Cardiac muscle cell (in vitro differentiated cells and primary cell): ENCODE measurements at regions not wholly inside any gene's neighbourhood (a gene's known extent, or its start where the extent isn't known, plus 50 kb on each side); places are given as distances from the start of the nearest gene placed in this dataset.

ENCODE experiments used
- DNase-seq, 2 donors: peaks; one replicate each; pipeline versions ENCODE4 v3.0.0 to v3.0.0-alpha.2; 2010 to 2017; ENCODE audit warnings: low read depth in 1 of 2, low spot score in 1 of 2
- H3K27ac ChIP-seq: fragments of 200-600 bp; sonication (generic); 2 replicates; pipeline ENCODE4 v1.5.1; 2016
- H3K27me3 ChIP-seq: fragments of 200-600 bp; sonication (generic); 2 replicates; pipeline ENCODE4 v1.6.0; 2016; ENCODE audit warnings: control low read depth
- H3K36me3 ChIP-seq: fragments of 200-600 bp; sonication (generic); 2 replicates; pipeline ENCODE4 v1.5.1; 2016; ENCODE audit warnings: control low read depth
- H3K4me1 ChIP-seq: fragments of 200-600 bp; sonication (generic); 2 replicates; pipeline ENCODE4 v1.8.1; 2017; ENCODE audit warnings: low read depth, mild to moderate bottlenecking, mixed run types
- H3K4me3 ChIP-seq: fragments of 200-600 bp; sonication (generic); 2 replicates; pipeline ENCODE4 v1.5.1; 2016; ENCODE audit warnings: mild to moderate bottlenecking
- H3K9me3 ChIP-seq: fragments of 200-600 bp; sonication (generic); 2 replicates; pipeline ENCODE4 v1.5.1; 2017; ENCODE audit warnings: low read depth, mild to moderate bottlenecking, control low read depth
- CTCF ChIP-seq: IDR thresholded peaks from 2 replicates; pipeline ENCODE4 v1.5.1; 2012; ENCODE audit warnings: low read depth, mild to moderate bottlenecking, low read length

- Histone ChIP-seq H3K4me1 (peaks cover 10% of the 10 kb centered on the region), H3K4me3 (no peak overlapping the region), H3K27ac (no peak overlapping the region), H3K9me3 (no peaks in the 10 kb centered on the region), H3K36me3 (no peaks in the 10 kb centered on the region), H3K27me3 (no peaks in the 10 kb centered on the region)
- TF ChIP-seq CTCF, result no peak
- DNase-seq, result peak in 1 of 2 donors; percentile 92
Observed at GRCh38 chr12:116346741-116347140, 69.2 kb upstream of the MED13L start.

DNA sequence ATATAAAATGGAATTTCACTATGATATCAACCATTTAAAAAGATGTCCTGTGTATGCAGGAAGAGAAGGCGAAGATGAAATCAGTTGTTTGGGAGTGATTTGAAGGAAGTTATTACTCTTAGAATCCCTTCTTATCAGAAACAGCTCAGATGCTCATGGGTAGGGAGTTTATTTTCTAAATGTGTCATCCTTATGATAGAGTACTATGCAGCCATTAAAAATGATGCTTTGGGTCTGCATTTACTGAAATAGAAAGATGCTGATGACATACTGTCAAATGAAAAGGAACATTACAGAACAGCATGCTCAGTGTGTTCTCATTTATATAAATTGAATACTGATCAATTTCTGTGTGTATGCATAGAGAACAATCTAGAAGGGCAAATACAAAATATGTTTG, 69.8 kb upstream of the MED13L start:
- H3K9me3 ChIP-seq, result no peaks in the 10 kb centered on the region
- H3K36me3 ChIP-seq, result no peaks in the 10 kb centered on the region
- no peaks in the 10 kb centered on the region for H3K27me3 ChIP-seq
- H3K4me1 ChIP-seq, result peaks cover 10% of the 10 kb centered on the region
- H3K4me3 ChIP-seq, result no peak overlapping the region
- TF ChIP-seq CTCF, result no peak
- no peak for DNase-seq
- no peak overlapping the region for H3K27ac ChIP-seq

- Histone ChIP-seq H3K4me3 (no peak overlapping the region), H3K27ac (no peak overlapping the region), H3K4me1 (peaks cover 10% of the 10 kb centered on the region), H3K9me3 (no peaks in the 10 kb centered on the region), H3K36me3 (no peaks in the 10 kb centered on the region), H3K27me3 (no peaks in the 10 kb centered on the region)
- no peak for TF ChIP-seq CTCF
- DNase-seq, result no peak
Observed at GRCh38 chr12:116352315-116352835, 74.9 kb upstream of the MED13L start.

- Histone ChIP-seq H3K4me3 (no peak overlapping the region), H3K9me3 (no peaks in the 10 kb centered on the region), H3K36me3 (no peaks in the 10 kb centered on the region), H3K27me3 (no peaks in the 10 kb centered on the region), H3K27ac (no peak overlapping the region), H3K4me1 (peaks cover 19% of the 10 kb centered on the region)
- no peak for TF ChIP-seq CTCF
- no peak for DNase-seq
Observed at GRCh38 chr12:116353958-116354357, 76.5 kb upstream of the MED13L start.

DNA sequence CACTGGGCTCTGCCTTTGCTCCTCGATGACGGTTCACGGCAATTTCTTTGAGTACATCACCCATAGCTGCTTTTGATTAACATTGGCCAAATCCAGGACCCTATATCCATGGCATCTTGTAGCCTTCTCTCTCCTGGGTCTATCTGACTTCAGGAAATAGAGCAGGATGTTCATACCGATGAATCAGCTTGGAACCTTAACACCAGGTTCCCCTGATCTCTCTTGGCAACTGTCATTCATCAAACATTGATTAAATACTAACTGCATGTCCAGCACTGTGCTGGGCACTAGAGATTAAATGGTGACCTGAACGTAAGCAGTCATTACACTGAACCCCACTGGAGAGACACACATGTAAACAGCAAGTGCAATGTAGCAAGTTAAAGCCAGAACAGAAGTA, 77.0 kb upstream of the MED13L start:
- no peak for DNase-seq
- H3K36me3 ChIP-seq, result no peaks in the 10 kb centered on the region
- peak overlapping the region; percentile 66 for H3K27ac ChIP-seq
- H3K9me3 ChIP-seq, result no peaks in the 10 kb centered on the region
- H3K4me3 ChIP-seq, result no peak overlapping the region
- H3K27me3 ChIP-seq, result no peaks in the 10 kb centered on the region
- peaks cover 22% of the 10 kb centered on the region for H3K4me1 ChIP-seq
- TF ChIP-seq CTCF, result no peak
